ENCODE measurements at regions not wholly inside any gene's neighbourhood (a gene's known extent, or its start where the extent isn't known, plus 50 kb on each side); places are given as distances from the start of the nearest gene placed in this dataset.

DNA sequence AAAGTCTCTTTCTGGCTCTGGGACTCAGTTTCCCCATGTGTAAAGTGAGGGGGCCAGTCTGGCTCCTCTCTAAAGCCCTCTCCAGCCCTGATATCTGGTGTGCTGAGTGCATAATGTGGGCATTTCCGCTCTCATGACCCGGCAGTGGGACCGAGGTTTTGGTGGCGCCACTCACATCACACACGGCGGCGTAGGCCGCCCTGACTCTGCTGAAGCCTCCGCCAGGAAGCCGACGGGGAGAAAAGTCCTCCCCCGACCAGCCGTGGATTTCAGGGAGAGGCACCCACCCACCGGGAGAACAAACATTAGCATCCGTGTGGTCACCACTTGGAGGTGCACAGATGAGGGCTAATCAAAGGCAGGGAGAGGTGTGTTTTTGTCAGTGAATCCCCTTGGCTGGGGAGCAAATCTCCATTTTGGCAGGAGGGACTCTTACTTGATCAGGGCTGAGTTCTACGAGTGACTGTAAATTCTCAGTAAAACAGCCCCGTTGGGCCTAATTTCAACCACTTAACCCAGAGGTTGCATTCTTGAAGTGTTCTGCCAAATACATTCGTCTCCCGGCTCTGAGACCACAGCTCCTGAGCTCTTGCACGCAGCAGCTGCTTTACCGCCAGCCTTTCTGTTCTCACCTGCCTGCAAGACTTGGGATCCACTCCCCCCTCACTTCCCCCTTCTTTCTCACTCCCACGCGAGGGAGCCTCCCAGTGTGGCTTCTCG is 118.2 kb downstream of the FOXD2 start:
- no peak for DNase-seq

DNA sequence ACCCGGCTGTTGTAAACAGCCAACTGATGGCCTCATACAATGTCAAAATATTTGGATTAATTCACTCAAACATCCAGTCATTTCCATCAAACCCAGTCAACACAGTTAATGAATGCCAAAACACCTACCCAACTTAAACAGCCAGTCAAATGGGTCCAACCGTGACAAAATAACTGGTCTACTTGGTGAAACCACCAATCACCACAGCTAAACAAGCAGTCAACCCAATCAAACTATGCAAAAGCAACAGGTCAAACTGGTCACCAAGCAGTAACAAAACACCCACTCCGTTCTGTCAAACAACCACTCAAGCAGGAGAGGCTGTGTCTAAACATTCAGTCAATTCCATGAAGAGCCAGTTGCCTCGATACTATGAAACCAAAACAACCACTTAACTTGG is 119.2 kb downstream of the FOXD2 start:
- DNase-seq, result no peak

DNA sequence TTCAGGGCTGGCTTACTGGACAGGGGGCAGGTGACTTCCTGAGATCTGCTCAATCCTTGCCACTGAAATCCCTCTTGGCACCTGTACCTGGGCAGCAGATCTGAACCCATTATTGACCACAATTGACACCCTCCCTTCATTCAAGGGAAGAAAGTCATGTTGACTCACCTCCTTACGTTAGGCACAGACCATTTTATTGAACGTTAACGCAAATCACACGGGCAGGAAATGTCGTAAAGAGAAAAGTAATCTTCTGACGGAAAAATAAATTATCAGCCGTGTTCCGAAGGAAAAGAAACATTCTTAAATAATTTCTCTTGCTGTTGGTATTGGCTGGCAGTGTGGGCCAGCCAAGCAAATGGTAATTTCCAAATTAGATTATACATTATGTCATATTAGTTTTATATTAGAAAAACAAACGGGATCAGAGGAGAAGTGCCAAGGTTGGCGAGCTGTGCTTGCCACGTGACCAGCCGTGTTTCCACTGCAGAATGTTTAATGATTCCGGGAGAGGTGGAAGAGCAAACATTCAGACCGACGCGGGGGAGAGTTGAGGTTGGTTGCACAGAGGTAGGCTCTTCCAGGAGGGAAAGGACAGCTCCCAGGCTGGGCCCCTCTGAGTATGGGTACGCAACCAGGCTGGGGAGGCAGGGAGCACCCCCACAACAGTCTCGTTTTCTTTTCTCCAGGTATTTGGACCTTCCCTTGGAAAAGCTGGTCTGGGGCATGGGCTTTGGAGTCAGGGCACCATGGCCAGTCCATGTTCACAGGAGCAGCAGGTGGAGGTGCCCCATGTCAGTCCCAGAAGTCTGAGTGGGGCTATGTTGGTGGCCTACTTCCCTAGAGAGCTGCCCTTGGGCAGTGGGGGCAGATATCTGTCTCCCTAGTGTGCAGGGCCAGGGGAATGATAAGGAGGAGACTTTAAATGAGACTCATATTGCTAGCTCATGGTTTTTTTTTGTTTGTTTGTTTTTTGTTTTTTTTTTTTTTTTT is 121.1 kb downstream of the FOXD2 start:
- no peak for DNase-seq

DNA sequence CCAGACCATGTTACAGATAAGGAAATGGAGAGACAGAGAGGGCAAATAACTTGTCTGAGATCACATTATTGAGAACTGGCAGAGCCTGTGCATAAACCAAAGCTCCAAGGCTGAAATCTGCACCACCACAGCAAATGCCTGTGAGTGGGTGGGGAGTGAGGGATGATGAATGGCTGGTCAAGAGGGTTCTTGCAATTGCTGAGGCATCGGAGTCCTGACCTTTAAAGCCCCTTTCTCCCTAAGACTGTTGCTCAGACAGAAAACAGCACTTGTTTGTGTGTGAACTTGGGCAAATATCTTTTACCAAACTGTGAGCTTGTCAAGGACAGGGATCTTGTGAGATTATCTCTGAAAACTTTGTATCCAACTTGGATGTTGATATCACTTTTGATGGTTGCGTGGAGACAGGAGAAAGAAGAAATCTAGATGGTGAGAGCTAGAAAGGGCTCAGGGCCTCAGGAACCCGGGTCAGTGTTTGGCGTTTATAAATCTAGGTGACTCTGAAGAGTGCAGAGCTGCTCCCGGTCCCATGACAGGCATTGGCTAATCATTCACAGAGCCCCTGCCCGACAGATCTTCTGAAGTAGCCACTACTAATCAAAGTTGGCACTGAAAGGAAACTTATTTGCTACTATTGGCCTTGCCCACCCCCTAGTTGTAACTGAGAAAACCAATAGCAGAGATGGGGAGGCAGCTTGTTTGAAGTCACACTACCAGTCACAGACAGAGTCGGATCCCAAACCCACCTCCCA is 122.3 kb downstream of the FOXD2 start:
- no peak for DNase-seq

DNA sequence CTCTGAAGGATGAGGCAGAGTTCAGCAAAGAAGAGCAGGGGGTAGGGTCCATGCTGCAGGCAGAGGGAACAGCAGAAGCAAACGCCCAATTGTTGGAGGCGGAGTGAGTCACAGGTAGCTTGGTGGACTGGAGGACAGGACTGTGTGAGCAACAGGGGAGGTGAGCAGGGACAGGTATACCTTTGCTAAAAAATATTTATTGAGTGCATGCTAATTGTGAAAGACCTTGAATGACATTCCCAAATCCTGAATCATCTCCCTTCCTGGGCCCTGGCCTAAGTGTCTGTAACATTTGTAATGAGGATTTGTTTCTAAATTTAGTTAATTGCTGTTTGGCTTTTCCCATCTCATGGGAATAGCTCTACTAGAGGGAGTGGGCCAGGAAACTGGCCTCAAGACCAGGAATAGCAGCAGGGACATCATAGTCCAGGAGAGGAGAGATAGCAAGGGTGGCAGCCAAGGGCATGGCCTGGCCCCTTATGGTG is 123.7 kb downstream of the FOXD2 start:
- no peak for DNase-seq

DNA sequence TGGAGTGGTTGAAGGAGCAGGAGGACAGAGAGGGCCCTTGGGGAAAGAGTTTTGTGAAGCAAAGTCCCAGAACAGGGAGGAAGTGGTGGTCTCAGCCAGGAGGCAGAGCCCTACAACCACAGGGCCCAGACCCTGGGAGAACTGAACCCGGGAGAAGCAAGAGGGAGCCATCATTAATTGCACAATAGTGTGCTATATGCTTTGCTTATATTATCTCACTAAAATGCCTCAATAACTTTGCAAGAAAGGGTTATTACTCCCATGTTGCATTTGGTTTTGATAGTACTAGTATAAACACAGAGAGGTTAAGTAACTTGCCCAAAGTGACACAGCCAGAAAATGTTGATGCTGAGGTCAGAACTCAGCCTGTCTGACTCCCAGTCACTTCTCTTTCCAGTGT is 124.3 kb downstream of the FOXD2 start:
- DNase-seq, result no peak

DNA sequence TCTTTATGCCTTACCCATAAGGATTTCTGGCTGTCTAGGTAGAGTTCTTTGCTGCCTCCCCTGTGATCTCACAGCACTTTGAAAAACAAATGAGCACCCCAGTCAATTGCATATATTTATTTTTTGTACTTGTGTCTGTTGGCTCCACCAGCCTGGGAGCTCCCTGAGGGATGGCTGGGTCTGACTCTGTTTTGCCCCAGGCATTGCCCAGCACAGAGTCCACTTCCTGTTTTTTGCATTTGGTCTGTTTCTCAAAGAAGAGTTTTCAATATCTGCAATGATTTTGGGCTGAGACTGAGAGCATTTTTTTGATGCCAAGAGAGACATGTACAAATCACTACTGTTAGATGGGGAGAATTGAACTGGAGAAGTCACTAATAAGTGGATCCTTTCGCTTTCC is 125.0 kb downstream of the FOXD2 start:
- DNase-seq, result no peak

DNA sequence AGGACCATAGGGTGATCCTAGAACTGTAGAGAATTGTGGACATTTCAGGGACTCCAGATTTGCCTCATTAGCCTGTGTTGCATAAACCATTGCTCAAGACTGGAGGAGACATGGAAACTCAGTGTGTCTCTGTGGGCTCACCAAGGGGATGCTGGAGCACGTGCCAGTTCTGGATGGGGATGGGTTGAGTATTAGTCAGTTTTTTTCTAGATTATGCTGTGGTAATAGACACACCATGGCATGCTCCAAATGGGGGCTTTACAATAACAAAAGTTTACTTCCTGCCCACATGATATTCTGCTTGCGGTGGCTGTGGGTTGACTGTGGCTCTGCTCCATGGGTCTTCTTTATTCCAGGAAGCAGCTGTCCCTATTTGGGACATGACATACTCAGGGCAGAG is 125.4 kb downstream of the FOXD2 start:
- no peak for DNase-seq

DNA sequence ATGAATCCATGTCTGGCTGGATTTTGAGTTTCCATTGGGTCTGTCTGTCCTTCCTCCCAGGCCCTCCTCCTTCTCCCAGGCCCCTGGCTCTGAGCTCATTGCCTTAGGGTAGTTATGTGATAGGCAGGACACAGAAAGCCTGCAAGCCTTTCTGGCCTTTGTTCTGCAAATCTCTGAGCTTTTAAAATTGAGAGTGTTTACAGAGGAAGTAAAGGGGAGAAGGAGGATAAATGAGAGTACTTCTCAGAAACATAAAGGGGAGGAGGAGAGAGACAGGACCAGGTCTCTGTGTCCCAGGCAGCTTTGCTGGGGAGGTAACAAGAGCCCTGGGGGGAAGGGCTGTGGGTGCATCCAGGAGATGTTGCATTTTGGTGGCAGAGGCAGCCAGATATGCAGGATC is 126.7 kb downstream of the FOXD2 start:
- DNase-seq, result no peak

DNA sequence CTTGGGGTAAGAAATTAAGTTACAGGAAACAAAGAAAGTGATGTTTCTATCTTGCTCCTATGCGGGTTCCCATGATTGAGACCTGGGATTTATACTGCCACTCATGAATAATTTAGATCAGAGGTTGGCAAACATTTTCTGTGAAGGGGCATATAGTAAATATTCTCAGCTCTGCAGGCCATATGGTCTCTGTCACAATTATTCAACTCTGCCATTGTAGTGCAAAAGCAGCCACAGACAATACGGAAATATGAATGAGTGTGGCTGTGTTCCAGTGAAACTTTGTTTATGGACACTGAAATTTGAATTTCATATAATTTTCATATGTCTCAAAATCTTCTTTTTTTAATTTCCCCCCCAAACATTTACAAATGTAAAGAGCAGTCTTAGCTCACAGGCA is 127.2 kb downstream of the FOXD2 start:
- DNase-seq, result no peak

DNA sequence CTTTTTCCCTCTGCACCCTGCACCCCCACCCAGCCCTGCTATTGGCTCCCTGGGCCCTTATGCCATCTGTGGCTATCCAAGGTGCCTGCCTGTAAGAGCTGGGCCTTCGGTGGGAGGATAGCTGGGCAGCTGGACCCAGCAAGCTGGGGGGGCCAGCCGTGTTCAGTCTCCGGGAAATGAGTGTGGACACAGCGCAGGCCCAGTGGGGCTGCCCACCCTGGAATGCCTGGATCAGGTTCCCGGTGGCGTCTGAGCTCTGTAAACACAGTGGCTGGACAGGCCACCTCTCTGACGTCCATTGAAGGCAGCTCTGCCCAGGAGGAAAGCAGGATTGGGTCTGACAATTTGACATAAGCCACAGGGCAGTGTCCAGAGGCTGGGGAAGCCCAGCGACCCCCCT is 127.8 kb downstream of the FOXD2 start:
- DNase-seq, result no peak

DNA sequence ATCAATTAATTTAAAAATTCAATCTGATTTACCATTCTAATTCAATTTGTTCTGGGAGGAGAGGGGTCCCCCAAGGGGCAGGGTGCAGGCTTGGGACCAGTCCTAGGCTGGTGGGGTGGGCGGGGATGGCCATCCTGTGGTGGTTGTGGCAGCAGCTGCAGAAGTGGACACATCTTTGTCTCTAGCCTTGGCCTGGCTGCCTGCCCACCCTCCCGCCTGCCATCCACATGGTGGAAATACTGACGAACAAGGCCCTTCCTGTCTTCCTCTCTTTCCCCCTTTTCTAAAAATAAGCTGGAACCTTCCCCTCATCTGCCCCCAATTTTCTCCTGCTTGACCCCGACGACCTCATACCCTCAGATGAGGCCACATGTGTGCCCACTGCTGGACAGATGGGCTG is 130.9 kb downstream of the FOXD2 start:
- no peak for DNase-seq

DNA sequence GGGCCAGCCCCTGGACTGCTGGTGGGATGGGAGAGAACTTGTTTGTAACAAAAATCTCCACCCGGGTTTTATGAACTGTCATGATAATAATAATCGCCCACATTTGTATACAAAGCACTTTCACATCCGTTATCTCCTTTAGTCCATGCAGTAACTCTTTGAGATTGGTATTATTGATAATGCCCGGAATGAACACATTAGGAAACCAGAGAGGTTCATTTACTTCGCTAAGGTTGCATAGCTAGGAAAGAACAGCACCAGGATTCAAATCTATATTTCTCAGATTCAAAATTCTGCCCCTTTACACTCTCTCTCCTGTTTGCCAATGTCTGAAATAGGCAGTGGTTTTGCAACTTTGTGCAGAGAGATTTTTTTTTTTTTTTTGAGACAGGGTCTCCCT is 131.4 kb downstream of the FOXD2 start:
- no peak for DNase-seq

DNA sequence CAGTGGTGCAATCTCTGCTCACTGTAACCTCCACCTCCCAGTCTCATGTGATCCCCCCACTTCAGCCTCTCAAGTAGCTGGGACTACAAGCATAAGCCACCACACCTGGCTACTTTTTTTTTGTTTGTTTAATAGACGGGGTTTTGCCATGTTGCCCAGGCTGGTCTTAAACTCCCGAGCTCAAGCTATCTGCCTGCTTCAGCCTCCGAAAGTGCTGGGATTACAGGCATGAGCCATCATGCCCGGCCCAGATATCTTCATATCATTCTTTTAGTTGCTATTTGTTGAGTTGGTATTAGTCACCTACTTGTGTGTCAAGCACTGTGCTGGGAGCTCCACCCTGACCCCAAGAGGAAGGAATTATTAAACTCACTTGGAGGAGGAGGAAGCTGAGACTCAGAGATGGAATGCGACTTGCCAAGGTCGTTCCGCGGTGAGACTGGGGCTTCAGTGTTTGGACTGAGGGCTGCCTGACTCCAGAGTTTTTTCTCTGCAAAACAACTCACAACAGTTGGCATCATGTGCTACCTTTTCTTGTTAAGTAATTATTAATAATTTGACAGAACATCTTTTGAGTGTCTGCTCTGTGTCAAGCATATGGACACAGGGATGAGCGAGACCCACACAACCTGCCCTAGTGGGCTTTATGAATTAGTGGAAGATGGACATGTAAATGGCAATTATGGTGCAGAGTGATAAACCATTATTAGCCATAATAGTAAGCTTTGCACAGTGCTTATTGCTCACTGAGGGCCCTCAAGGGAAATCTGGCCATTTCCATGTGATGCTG is 132.0 kb downstream of the FOXD2 start:
- DNase-seq, result no peak

DNA sequence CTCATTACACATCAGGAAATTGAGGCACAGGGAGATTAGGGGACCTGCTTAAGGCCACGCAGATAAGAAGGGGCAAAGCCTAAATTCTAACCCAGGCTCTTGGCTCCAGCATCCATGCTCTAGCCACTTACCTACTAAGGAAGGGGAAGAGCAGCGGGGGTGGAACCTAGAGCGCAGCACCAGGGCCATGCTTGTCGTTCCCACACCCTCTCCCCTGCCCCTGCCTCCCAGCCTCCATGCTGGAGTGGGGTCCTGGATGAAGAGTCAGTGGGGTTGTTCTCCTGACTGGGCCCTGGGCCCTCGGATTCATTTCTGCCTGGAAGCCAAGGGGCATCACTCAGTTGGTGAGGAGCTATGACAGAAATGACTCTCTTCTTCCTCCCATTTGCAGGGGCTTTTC is 133.3 kb downstream of the FOXD2 start:
- DNase-seq, result no peak

DNA sequence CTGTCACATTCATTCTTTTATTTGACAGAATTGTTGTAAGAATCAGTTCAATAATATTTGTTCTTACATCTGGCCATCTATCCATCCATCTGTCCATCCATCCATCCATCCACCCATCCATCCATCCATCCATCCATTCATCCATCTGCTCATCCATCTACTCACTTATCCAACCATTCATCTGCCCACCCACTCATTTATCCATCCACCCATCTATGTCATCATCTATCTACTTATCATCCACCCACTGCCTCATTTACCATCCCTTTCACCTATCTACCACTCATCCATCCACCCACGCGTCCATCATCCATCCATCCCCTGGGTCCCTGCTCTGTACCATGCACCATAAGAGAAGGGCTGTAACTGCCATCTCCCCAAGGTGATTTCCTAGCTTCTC is 134.1 kb downstream of the FOXD2 start:
- no peak for DNase-seq

DNA sequence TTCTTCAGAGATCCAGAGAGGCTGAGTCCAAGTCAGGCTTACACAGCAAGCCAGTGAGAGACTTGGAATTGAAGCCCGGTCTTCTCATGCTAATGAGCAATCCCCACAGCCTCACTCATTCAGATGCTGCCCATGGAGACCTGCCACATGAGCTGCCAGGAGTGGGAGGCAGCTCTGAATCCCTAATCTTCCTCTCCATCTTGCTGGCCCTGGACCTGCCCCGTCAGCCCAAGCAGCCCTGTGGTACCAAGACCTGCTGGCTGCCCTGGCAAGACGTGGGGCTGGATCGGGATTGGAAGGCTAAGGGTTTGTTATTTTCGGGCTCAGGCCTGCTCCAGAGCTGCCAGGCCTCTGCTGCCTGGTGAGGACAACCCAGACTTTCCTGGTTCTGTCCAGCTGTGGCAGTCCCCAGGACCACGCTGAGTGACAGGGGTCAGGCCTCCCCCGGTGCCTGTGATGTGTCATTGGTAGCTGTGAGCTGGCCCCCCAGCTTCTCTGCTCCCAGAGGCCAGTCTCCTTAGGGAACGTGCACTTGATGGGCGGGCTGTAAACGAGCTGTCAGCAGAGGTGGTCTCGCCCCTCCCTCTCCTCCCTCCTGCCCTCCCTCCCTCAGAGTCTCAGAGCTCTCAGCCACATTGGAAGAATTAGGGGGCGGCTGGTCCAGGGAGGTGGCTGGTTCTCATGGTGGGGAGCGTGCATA is 135.0 kb downstream of the FOXD2 start:
- no peak for DNase-seq

DNA sequence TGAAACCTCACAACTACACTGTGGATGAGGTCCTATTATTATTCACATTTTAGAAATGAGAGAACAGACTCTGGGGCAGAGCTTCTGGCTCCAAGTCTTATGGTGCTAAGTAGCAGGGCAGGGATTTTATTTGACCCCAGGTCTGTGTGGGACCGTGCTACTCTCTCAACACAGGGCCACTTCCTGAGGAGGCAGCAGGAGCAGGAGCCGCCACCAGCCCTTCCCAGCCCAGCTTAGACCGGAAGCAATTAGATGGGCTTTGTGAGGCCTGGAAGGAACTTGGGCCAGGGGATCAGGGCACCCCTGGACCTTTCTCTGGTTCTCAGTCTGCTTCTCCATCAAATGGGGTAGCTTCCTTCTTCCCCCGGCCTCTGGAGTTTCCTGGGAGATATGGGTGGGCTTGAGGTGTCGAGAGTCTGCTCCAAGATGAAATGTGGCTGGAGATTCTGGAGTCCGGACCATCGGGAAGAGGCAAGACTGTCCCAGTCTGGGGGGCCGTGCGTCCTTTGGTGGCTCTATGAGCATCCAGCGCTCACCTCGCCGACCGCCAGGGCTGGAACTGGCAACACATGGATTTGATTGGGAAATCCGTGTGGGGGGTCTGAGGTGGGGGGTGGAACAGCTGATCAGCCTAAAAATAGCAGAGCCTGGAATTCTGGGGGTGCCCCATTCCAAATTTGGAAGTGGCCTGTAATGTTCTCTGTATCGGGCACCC is 136.8 kb downstream of the FOXD2 start:
- DNase-seq, result no peak

DNA sequence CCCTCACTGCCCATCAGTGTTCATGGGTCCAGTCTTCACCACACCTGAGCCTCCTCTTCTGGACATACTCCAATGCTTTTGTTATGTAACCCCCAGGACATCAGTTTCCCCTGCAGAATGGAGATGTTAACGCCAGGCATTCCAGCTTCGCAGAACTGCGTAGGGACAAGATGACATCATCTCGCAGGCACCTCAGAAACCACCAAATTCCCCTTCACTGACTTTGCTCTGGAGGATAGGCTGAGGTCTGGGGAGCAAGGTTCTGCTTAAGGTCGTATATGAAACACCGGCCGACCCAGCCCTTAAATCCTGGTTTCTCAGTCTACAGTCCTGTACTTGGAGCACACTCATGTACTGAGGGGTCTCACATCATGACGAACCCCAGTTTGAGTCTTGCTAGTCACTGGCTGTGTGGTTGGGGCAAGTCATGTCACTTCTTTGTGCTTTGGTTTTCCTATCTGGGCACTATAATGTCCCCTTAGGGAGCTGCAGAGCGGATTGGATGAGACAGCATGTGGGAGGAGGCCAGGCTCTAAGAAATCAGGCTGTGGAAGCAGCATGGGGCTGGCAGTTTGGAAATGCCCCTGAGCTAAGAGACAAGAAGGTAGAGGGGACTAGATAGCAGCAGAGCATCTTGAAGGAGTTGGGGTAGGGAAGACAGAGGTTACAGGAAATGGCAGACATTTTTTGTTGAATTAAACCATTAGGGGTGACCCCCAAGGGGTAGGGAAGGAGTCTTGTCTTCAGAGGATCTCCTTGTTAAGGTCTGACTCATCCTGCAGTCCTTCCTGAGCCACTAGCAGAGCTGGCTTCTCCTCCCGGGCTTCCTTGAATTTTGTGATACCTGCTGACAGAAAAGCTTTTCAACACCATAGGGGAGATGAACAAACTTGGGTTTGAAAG is 138.3 kb downstream of the FOXD2 start:
- no peak for DNase-seq

DNA sequence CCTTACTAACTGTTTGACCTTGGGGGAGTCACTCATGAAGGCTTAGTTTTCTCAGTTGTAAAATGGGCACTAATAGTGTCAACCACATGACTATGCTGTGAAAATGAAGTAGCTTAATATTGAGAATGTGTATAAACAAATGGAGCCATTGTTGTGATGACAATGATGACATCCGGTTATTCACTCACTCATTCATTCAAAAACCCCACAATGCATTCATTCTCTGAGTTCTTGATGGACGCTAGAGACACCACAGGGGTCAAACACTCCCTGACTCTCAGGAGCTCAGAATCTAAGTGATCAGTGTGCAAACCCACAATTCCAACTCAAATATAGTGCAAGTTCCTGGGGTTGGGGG is 138.9 kb downstream of the FOXD2 start:
- no peak for DNase-seq

Data from GDM1 (cell line).